ENCODE measurements at regions not wholly inside any gene's neighbourhood (a gene's known extent, or its start where the extent isn't known, plus 50 kb on each side); places are given as distances from the start of the nearest gene placed in this dataset.

- TF ChIP-seq POLR2AphosphoS5 (IDR thresholded peaks at IDR 0.05; ENCODE audit: insufficient read depth, low read depth, low read length): no peak
- peak; percentile 14 for TF ChIP-seq GATA2 (IDR thresholded peaks at IDR 0.05; ENCODE audit: insufficient read depth, insufficient read length, low read depth, low read length)
- Histone ChIP-seq H3K79me2 (ENCODE audit: control insufficient read depth, insufficient read depth, low read length) (no peaks in the 10 kb centered on the region), H3K9me1 (replicated peaks; ENCODE audit: control insufficient read depth, extremely low read depth, insufficient read depth, low read length) (no peaks in the 10 kb centered on the region), H3K36me3 (ENCODE audit: control insufficient read depth in 2 of 2, extremely low read depth in 1 of 2, insufficient read depth in 2 of 2, low read length in 2 of 2) (no peaks in the 10 kb centered on the region), H4K20me1 (replicated peaks; ENCODE audit: control insufficient read depth, extremely low read depth, insufficient read depth, low read length) (no peaks in the 10 kb centered on the region), H3K4me3 (replicated peaks in 1 of 3; ENCODE audit: insufficient read depth in 1 of 3, low read depth in 1 of 3, low read length in 3 of 3) (no peak overlapping the region), H3K27me3 (ENCODE audit: control insufficient read depth in 2 of 2, insufficient read depth in 2 of 2, low read length in 2 of 2) (no peaks in the 10 kb centered on the region), H3K4me2 (ENCODE audit: insufficient read depth, low read length) (peak overlapping the region; percentile 70), H3K9ac (replicated peaks; ENCODE audit: extremely low read depth, insufficient read depth, low read length) (peak overlapping the region; percentile 29), H3K4me1 (ENCODE audit: control insufficient read depth, extremely low read depth, insufficient read depth, low read length) (peaks cover 67% of the 10 kb centered on the region), H3K27ac (ENCODE audit: insufficient read depth, low read depth, low read length) (peak overlapping the region; percentile 72), H3K9me3 (replicated peaks; ENCODE audit: control insufficient read depth, insufficient read depth, low read length) (no peaks in the 10 kb centered on the region), H2AFZ (ENCODE audit: low read depth, low read length) (peak overlapping the region; percentile 73)
- BruUV-seq (replicated peaks): no TSS peak
- CTCF ChIA-PET: interaction anchor here (0.7 to 7.6 kb wide), 9 partner anchors 9 to 202 kb away, joined by 3 to 75 read pairs (median 4); partner anchors contain the start of gene BMP2K
- dilution Hi-C loops (cut with MboI; ENCODE audit: extremely low pct_ligation_motif_present, low sequenced_read_pairs): no loop called here
- POLR2A ChIA-PET: no interaction called here
- FAIRE-seq: no peak
- intact Hi-C loops (cut with micrococcal nuclease): no loop called here
- no peak for DNase-seq (ENCODE audit: low read depth, low spot score)
Observed at GRCh38 chr4:78661086-78661690, 109.6 kb downstream of the ANXA3 start.

GRCh38 chr4:78661921-78662521 lies 110.5 kb downstream of the ANXA3 start:
- no peaks in the 10 kb centered on the region for H3K27me3 ChIP-seq (ENCODE audit: control insufficient read depth in 2 of 2, insufficient read depth in 2 of 2, low read length in 2 of 2)
- dilution Hi-C loops (cut with MboI; ENCODE audit: extremely low pct_ligation_motif_present, low sequenced_read_pairs): no loop called here
- DNase-seq (ENCODE audit: low read depth, low spot score) (peak; percentile 81), FAIRE-seq (peak; percentile 67)
- H3K4me2 ChIP-seq (ENCODE audit: insufficient read depth, low read length): peak overlapping the region; percentile 70
- no peak for TF ChIP-seq MYC (IDR thresholded peaks at IDR 0.05; ENCODE audit: low read depth, low read length)
- TF ChIP-seq FOS (IDR thresholded peaks at IDR 0.05; ENCODE audit: borderline replicate concordance, insufficient read depth, low read length): peak; percentile 9
- H3K4me1 ChIP-seq (ENCODE audit: control insufficient read depth, extremely low read depth, insufficient read depth, low read length): peaks cover 65% of the 10 kb centered on the region
- H2AFZ ChIP-seq (ENCODE audit: low read depth, low read length): peak overlapping the region; percentile 73
- H3K9me1 ChIP-seq (replicated peaks; ENCODE audit: control insufficient read depth, extremely low read depth, insufficient read depth, low read length): no peaks in the 10 kb centered on the region
- H3K9me3 ChIP-seq (replicated peaks; ENCODE audit: control insufficient read depth, insufficient read depth, low read length): no peaks in the 10 kb centered on the region
- peak overlapping the region; percentile 72 for H3K27ac ChIP-seq (ENCODE audit: insufficient read depth, low read depth, low read length)
- no peaks in the 10 kb centered on the region for H3K36me3 ChIP-seq (ENCODE audit: control insufficient read depth in 2 of 2, extremely low read depth in 1 of 2, insufficient read depth in 2 of 2, low read length in 2 of 2)
- no TSS peak for BruUV-seq (replicated peaks)
- H3K79me2 ChIP-seq (ENCODE audit: control insufficient read depth, insufficient read depth, low read length): no peaks in the 10 kb centered on the region
- CTCF ChIA-PET: interaction anchor here (1.0 to 7.6 kb wide), 9 partner anchors 9 to 202 kb away, joined by 3 to 75 read pairs (median 4); partner anchors contain the start of gene BMP2K
- intact Hi-C loops (cut with micrococcal nuclease): no loop called here
- H3K9ac ChIP-seq (replicated peaks; ENCODE audit: extremely low read depth, insufficient read depth, low read length): peak overlapping the region; percentile 29
- no peaks in the 10 kb centered on the region for H4K20me1 ChIP-seq (replicated peaks; ENCODE audit: control insufficient read depth, extremely low read depth, insufficient read depth, low read length)
- POLR2A ChIA-PET: no interaction called here
- peak overlapping the region in 1 of 3 experiments; percentile 10 for H3K4me3 ChIP-seq (replicated peaks in 1 of 3; ENCODE audit: insufficient read depth in 1 of 3, low read depth in 1 of 3, low read length in 3 of 3)

Measured in endothelial cell of umbilical vein (primary cell).